ENCODE measurements at regions not wholly inside any gene's neighbourhood (a gene's known extent, or its start where the extent isn't known, plus 50 kb on each side); places are given as distances from the start of the nearest gene placed in this dataset.

GRCh38 chr12:13849456-13849855 is 131.9 kb downstream of the GRIN2B start:
- no peak for DNase-seq
- Histone ChIP-seq H3K36me3 (replicated peaks in 1 of 2) (no peaks in the 10 kb centered on the region), H3K27me3 (no peaks in the 10 kb centered on the region), H3K4me3 (no peak overlapping the region), H3K4me1 (replicated peaks in 1 of 2) (no peaks in the 10 kb centered on the region), H3K9me3 (replicated peaks in 1 of 3) (no peaks in the 10 kb centered on the region), H3K27ac (no peak overlapping the region)
- WGBS, 4 donors, result 70 to 83% (median 78%) methylated on average over 3 of the region's 3 CpGs
- intact Hi-C loops (cut with DNase I), result no loop called here
- no peak for TF ChIP-seq CTCF (IDR thresholded peaks at IDR 0.05)
- TF ChIP-seq POLR2A (IDR thresholded peaks at IDR 0.05), result no peak

GRCh38 chr12:13843841-13844240 is 137.6 kb downstream of the GRIN2B start:
- 81 to 82% (median 81%) methylated on average over 1 of the region's 1 CpG for WGBS, 4 donors
- Histone ChIP-seq H3K4me1 (replicated peaks in 1 of 2) (no peaks in the 10 kb centered on the region), H3K27ac (no peak overlapping the region), H3K27me3 (no peaks in the 10 kb centered on the region), H3K36me3 (replicated peaks in 1 of 2) (no peaks in the 10 kb centered on the region), H3K4me3 (no peak overlapping the region), H3K9me3 (replicated peaks in 1 of 3) (no peaks in the 10 kb centered on the region)
- TF ChIP-seq POLR2A (IDR thresholded peaks at IDR 0.05), result no peak
- TF ChIP-seq CTCF (IDR thresholded peaks at IDR 0.05), result no peak
- DNase-seq, result no peak
- intact Hi-C loops (cut with DNase I), result no loop called here

GRCh38 chr12:13841358-13841757 is 140.0 kb downstream of the GRIN2B start:
- Histone ChIP-seq H3K9me3 (replicated peaks in 1 of 3) (no peaks in the 10 kb centered on the region), H3K36me3 (replicated peaks in 1 of 2) (no peaks in the 10 kb centered on the region), H3K27ac (no peak overlapping the region), H3K4me1 (replicated peaks in 1 of 2) (no peaks in the 10 kb centered on the region), H3K27me3 (no peaks in the 10 kb centered on the region), H3K4me3 (no peak overlapping the region)
- 70 to 88% (median 80%) methylated on average over 7 of the region's 7 CpGs for WGBS, 4 donors
- TF ChIP-seq POLR2A (IDR thresholded peaks at IDR 0.05), result no peak
- TF ChIP-seq CTCF (IDR thresholded peaks at IDR 0.05), result no peak
- intact Hi-C loops (cut with DNase I), result no loop called here
- DNase-seq, result no peak

- Histone ChIP-seq H3K27me3 (no peaks in the 10 kb centered on the region), H3K36me3 (replicated peaks in 1 of 2) (no peaks in the 10 kb centered on the region), H3K9me3 (replicated peaks in 1 of 3) (no peaks in the 10 kb centered on the region), H3K4me1 (replicated peaks in 1 of 2) (no peaks in the 10 kb centered on the region), H3K4me3 (no peak overlapping the region), H3K27ac (no peak overlapping the region)
- intact Hi-C loops (cut with DNase I), result no loop called here
- no peak for TF ChIP-seq POLR2A (IDR thresholded peaks at IDR 0.05)
- no peak for TF ChIP-seq CTCF (IDR thresholded peaks at IDR 0.05)
- DNase-seq, result no peak
- 64 to 70% (median 69%) methylated on average over 11 of the region's 11 CpGs for WGBS, 4 donors
Measured at GRCh38 chr12:13839365-13840336, 141.8 kb downstream of the GRIN2B start.
